ENCODE measurements at regions not wholly inside any gene's neighbourhood (a gene's known extent, or its start where the extent isn't known, plus 50 kb on each side); places are given as distances from the start of the nearest gene placed in this dataset.

DNA sequence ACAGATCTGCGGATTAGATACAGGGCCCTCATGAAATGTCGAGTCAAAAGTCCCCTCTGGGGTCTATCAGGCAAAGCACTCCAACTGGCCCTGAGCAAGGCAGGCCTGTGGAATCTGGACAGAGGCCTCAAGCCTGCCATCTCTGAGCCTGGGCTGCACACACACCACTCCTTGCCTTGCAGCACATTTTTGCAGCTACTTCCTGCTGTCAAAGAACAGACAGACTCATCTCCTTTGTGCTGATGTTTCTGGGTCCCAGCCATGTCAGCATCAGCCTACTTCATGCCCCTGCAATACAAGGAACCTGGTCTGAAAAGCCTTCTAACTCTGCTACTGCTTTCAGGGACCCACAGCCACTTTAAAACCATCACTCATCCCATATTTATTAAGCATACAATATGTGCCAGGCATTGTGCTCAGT is 60.6 kb upstream of the IL12A start:
- peak; percentile 65 for DNase-seq (ENCODE audit: low spot score)

GRCh38 chr3:159928666-159929065 is 60.0 kb upstream of the IL12A start:
- DNase-seq (ENCODE audit: low spot score), result peak; percentile 99

DNA sequence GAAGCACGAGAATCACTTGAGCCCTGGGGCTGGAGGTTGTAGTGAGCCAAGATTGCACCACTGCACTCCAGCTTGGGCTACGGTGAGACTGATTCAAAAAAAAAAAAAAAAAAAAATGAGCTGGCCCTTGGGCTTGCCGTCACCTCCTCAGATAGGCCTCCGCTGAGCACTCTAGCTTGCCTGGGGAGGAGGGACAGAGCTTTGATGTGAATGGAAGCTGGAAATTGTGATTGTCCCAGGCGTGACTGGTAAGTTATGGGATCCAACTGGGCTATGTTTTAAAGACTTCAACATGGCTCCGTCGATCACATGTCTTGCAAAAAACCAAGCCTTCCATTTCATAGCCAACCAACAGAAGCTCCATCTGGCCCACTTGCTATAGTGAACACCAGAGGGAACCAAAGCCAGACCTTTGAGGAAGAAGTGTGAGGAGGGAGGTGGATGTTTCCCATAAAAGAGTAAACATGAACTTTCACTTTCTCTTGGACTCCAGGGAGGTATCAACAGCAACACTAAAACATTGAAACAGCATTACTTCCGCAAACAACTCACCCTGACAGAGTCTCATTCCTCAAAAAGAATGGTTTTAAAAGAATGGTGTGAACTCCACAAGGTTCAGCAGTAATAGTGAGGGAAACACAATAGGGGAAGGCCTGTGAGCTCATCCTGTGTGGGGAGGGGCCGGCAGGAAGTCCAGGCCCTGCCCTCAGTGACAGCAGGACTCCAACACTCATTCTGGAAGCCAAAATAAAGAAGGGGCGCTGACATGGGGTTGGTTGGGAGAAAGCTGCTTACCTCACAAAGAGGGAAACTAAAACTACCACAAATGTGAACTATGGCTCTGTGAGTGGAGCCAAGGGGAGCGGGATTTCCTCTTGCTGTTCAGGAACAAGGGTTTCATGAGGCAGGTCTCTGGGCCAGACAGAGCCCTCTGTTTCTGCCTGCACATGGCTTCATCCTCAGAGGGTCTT is 59.2 kb upstream of the IL12A start:
- DNase-seq (ENCODE audit: low spot score), result peak; percentile 65

DNA sequence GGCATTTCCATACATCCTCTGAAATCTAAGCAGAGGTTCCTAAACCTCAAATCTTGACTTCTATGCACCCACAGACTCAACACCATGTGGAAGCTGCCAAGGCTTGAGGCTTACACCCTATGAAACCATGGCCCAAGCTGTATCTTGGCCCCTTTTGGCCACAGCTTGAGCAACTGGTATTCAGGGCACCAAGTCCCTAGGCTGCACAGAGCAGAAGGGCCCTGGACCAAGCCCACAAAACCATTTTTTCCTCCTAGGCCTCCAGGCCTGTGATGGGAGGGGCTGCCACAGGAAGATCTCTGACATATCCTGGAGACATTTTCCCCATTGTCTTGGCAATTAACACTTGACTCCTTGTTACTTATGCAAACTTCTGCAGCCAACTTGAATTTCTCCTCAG is 54.4 kb upstream of the IL12A start:
- no peak for DNase-seq (ENCODE audit: low spot score)

- no peak for DNase-seq (ENCODE audit: low spot score)
These were observed 52.1 kb upstream of the IL12A start for GRCh38 chr3:159936541-159936940.

GRCh38 chr3:159937561-159938166 is 51.0 kb upstream of the IL12A start:
- no peak for DNase-seq (ENCODE audit: low spot score)

- DNase-seq (ENCODE audit: low spot score), result no peak
These were observed 49.9 kb upstream of the IL12A start for GRCh38 chr3:159938714-159939113.
